ENCODE measurements at regions not wholly inside any gene's neighbourhood (a gene's known extent, or its start where the extent isn't known, plus 50 kb on each side); places are given as distances from the start of the nearest gene placed in this dataset.
"Not testable (repeated sequence)": the region's sequence is repeated elsewhere in the genome, so short reads cannot be mapped to it uniquely, and the experiment has no call there.

DNA sequence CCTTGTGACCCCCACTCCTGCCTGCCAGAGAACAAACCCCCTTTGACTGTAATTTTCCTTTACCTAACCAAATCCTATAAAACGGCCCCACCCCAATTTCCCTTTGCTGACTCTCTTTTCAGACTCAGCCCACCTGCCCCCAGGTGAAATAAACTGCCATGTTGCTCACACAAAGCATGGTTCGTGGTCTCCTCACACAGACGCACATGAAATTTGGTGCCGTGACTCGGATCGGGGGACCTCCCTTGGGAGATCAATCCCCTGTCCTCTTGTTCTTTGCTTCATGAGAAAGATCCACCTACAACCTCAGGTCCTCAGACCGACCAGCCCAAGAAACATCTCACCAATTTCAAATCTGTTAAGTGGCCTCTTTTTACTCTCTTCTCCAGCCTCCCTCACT, 179.0 kb downstream of the RASEF start:
- H3K4me3 ChIP-seq; H3K9me3 ChIP-seq (replicated peaks; ENCODE audit: control insufficient read depth, insufficient read depth, low read depth, low read length); in situ Hi-C loops (cut with MboI); FAIRE-seq; H3K27ac ChIP-seq (ENCODE audit: extremely low read depth, low read depth, low read length); POLR2A ChIA-PET; H3K9me1 ChIP-seq (ENCODE audit: control insufficient read depth, insufficient read depth, low read length); ATAC-seq; H3K79me2 ChIP-seq (ENCODE audit: control insufficient read depth, insufficient read depth, low read length); DNase-seq (ENCODE audit: extremely low read depth in 1 of 4, low spot score in 3 of 4); H3K36me3 ChIP-seq (ENCODE audit: control insufficient read depth, insufficient read depth, low read length); BruUV-seq (replicated peaks); H3K9ac ChIP-seq (ENCODE audit: insufficient read depth in 1 of 2, low read depth in 2 of 2, low read length in 2 of 2); CTCF ChIA-PET (ENCODE audit: low intra/inter-chr PET ratio); H3K4me2 ChIP-seq (ENCODE audit: insufficient read depth, low read length); H4K20me1 ChIP-seq (replicated peaks; ENCODE audit: control insufficient read depth, insufficient read depth, low read length); H3K4me1 ChIP-seq (replicated peaks in 1 of 2; ENCODE audit: control insufficient read depth in 2 of 2, insufficient read depth in 2 of 2, low read length in 2 of 2); H3K27me3 ChIP-seq (ENCODE audit: control insufficient read depth in 2 of 2, insufficient read depth in 2 of 2, low read length in 2 of 2); intact Hi-C loops (cut with micrococcal nuclease); H2AFZ ChIP-seq (ENCODE audit: low read depth, low read length): not testable (repeated sequence)
- WGBS (ENCODE audit: insufficient coverage, low coverage, missing lambda C conversion rate), result 0% methylated on average over 7 of the region's 7 CpGs

DNA sequence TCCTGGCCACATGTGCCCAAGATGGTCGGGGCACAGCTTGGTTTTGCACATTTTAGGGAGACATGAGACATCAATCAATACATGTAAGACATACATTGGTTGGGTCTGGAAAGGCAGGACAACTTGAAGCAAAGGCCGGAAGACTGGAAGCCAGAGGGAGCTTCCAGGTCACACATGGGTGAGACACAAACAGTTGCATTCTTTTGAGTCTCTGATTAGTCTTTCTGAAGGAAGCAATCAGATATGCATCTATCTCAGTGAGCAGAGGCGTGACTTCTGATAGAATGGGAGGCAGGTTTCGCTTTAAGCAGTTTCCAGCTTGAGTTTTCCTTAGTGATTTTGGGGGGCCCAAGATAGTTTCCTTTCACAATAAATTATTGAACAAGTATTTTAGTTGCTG, 172.5 kb downstream of the RASEF start:
- intact Hi-C loops (cut with micrococcal nuclease) (no loop called here), in situ Hi-C loops (cut with MboI) (no loop called here)
- Histone ChIP-seq H3K4me3 (no peak overlapping the region), H3K9me1 (ENCODE audit: control insufficient read depth, insufficient read depth, low read length) (no peaks in the 10 kb centered on the region), H3K4me2 (ENCODE audit: insufficient read depth, low read length) (no peak overlapping the region), H3K9me3 (replicated peaks; ENCODE audit: control insufficient read depth, insufficient read depth, low read depth, low read length) (no peaks in the 10 kb centered on the region), H4K20me1 (replicated peaks; ENCODE audit: control insufficient read depth, insufficient read depth, low read length) (no peaks in the 10 kb centered on the region), H3K27ac (ENCODE audit: extremely low read depth, low read depth, low read length) (no peak overlapping the region), H3K9ac (ENCODE audit: insufficient read depth in 1 of 2, low read depth in 2 of 2, low read length in 2 of 2) (no peak overlapping the region), H3K79me2 (ENCODE audit: control insufficient read depth, insufficient read depth, low read length) (no peaks in the 10 kb centered on the region), H3K27me3 (ENCODE audit: control insufficient read depth in 2 of 2, insufficient read depth in 2 of 2, low read length in 2 of 2) (no peaks in the 10 kb centered on the region), H2AFZ (ENCODE audit: low read depth, low read length) (no peak overlapping the region), H3K4me1 (replicated peaks in 1 of 2; ENCODE audit: control insufficient read depth in 2 of 2, insufficient read depth in 2 of 2, low read length in 2 of 2) (no peaks in the 10 kb centered on the region), H3K36me3 (ENCODE audit: control insufficient read depth, insufficient read depth, low read length) (no peaks in the 10 kb centered on the region)
- DNase-seq (ENCODE audit: extremely low read depth in 1 of 4, low spot score in 3 of 4) (no peak), FAIRE-seq (no peak), ATAC-seq (no peak)
- BruUV-seq (replicated peaks), result no TSS peak
- POLR2A ChIA-PET, result no interaction called here
- CTCF ChIA-PET (ENCODE audit: low intra/inter-chr PET ratio), result no interaction called here
- WGBS (ENCODE audit: insufficient coverage, low coverage, missing lambda C conversion rate), result 4% methylated on average over 4 of the region's 4 CpGs
- TF ChIP-seq KAT8 (IDR thresholded peaks at IDR 0.05; ENCODE audit: low read depth), result no peak
- TF ChIP-seq, protein P1, sequence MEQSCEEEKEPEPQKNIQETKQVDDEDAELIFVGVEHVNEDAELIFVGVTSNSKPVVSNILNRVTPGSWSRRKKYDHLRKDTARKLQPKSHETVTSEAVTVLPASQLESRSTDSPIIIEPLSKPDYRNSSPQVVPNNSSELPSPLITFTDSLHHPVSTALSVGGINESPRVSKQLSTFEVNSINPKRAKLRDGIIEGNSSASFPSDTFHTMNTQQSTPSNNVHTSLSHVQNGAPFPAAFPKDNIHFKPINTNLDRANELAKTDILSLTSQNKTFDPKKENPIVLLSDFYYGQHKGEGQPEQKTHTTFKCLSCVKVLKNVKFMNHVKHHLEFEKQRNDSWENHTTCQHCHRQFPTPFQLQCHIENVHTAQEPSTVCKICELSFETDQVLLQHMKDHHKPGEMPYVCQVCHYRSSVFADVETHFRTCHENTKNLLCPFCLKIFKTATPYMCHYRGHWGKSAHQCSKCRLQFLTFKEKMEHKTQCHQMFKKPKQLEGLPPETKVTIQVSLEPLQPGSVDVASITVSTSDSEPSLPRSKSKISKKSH (CRISPR knock-in tag; IDR thresholded peaks at IDR 0.05), result no peak
- TF ChIP-seq, protein P2, sequence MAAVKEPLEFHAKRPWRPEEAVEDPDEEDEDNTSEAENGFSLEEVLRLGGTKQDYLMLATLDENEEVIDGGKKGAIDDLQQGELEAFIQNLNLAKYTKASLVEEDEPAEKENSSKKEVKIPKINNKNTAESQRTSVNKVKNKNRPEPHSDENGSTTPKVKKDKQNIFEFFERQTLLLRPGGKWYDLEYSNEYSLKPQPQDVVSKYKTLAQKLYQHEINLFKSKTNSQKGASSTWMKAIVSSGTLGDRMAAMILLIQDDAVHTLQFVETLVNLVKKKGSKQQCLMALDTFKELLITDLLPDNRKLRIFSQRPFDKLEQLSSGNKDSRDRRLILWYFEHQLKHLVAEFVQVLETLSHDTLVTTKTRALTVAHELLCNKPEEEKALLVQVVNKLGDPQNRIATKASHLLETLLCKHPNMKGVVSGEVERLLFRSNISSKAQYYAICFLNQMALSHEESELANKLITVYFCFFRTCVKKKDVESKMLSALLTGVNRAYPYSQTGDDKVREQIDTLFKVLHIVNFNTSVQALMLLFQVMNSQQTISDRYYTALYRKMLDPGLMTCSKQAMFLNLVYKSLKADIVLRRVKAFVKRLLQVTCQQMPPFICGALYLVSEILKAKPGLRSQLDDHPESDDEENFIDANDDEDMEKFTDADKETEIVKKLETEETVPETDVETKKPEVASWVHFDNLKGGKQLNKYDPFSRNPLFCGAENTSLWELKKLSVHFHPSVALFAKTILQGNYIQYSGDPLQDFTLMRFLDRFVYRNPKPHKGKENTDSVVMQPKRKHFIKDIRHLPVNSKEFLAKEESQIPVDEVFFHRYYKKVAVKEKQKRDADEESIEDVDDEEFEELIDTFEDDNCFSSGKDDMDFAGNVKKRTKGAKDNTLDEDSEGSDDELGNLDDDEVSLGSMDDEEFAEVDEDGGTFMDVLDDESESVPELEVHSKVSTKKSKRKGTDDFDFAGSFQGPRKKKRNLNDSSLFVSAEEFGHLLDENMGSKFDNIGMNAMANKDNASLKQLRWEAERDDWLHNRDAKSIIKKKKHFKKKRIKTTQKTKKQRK (IDR thresholded peaks at IDR 0.05; ENCODE audit: borderline replicate concordance, low read depth, low read length), result no peak
- no peak for TF ChIP-seq GABPB2 (CRISPR knock-in tag; conservative IDR thresholded peaks at IDR 0.05)
- no peak for TF ChIP-seq KDM2B (CRISPR knock-in tag; IDR thresholded peaks at IDR 0.05)
- no peak for TF ChIP-seq PCBP2 (IDR thresholded peaks at IDR 0.05; ENCODE audit: low read depth, low read length, poor library complexity, severe bottlenecking)
- no peak for TF ChIP-seq GABPB1 (CRISPR knock-in tag; IDR thresholded peaks at IDR 0.05)
- TF ChIP-seq HDAC3 (IDR thresholded peaks at IDR 0.05; ENCODE audit: borderline replicate concordance, partially characterized antibody), result no peak
- no peak for TF ChIP-seq SAFB (IDR thresholded peaks at IDR 0.05; ENCODE audit: borderline replicate concordance, low read depth, low read length)
- TF ChIP-seq, protein P3, sequence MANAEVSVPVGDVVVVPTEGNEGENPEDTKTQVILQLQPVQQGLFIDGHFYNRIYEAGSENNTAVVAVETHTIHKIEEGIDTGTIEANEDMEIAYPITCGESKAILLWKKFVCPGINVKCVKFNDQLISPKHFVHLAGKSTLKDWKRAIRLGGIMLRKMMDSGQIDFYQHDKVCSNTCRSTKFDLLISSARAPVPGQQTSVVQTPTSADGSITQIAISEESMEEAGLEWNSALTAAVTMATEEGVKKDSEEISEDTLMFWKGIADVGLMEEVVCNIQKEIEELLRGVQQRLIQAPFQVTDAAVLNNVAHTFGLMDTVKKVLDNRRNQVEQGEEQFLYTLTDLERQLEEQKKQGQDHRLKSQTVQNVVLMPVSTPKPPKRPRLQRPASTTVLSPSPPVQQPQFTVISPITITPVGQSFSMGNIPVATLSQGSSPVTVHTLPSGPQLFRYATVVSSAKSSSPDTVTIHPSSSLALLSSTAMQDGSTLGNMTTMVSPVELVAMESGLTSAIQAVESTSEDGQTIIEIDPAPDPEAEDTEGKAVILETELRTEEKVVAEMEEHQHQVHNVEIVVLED (CRISPR knock-in tag; IDR thresholded peaks at IDR 0.05), result no peak
- TF ChIP-seq BHLHE40 (IDR thresholded peaks at IDR 0.05; ENCODE audit: low read length), result no peak

Measured in K562 (cell line).